GM18861 (cell line): ENCODE measurements at regions not wholly inside any gene's neighbourhood (a gene's known extent, or its start where the extent isn't known, plus 50 kb on each side); places are given as distances from the start of the nearest gene placed in this dataset.

ENCODE experiments used
- ATAC-seq: cut with Tn5 transposase; IDR thresholded peaks from one replicate; pipeline ENCODE4 v1.9.1; 2021; ENCODE audit not compliant: unreplicated experiment

- ATAC-seq: no peak
Measured at GRCh38 chr10:123568751-123569150, 97.4 kb upstream of the GPR26 start.

GRCh38 chr10:123569436-123570035, 96.6 kb upstream of the GPR26 start:
- no peak for ATAC-seq

GRCh38 chr10:123570051-123570897, 95.9 kb upstream of the GPR26 start:
- no peak for ATAC-seq

- ATAC-seq: no peak
Measured at GRCh38 chr10:123570898-123571515, 95.1 kb upstream of the GPR26 start.

GRCh38 chr10:123571978-123572377, 94.2 kb upstream of the GPR26 start:
- ATAC-seq: no peak

- no peak for ATAC-seq
Measured at GRCh38 chr10:123573236-123574108, 92.7 kb upstream of the GPR26 start.

- no peak for ATAC-seq
Measured at GRCh38 chr10:123574109-123574698, 92.0 kb upstream of the GPR26 start.

GRCh38 chr10:123575105-123575504, 91.0 kb upstream of the GPR26 start:
- ATAC-seq: no peak

GRCh38 chr10:123576706-123577105, 89.4 kb upstream of the GPR26 start:
- no peak for ATAC-seq

GRCh38 chr10:123577921-123578461, 88.2 kb upstream of the GPR26 start:
- no peak for ATAC-seq

GRCh38 chr10:123578721-123579120, 87.4 kb upstream of the GPR26 start:
- ATAC-seq: no peak

- no peak for ATAC-seq
Measured at GRCh38 chr10:123579675-123580074, 86.5 kb upstream of the GPR26 start.

GRCh38 chr10:123580426-123580825, 85.7 kb upstream of the GPR26 start:
- no peak for ATAC-seq

- ATAC-seq: no peak
Measured at GRCh38 chr10:123581656-123582055, 84.5 kb upstream of the GPR26 start.

GRCh38 chr10:123582084-123582989, 83.8 kb upstream of the GPR26 start:
- ATAC-seq: no peak

- no peak for ATAC-seq
Measured at GRCh38 chr10:123583639-123584418, 82.3 kb upstream of the GPR26 start.

- ATAC-seq: no peak
Measured at GRCh38 chr10:123584419-123584775, 81.8 kb upstream of the GPR26 start.

- ATAC-seq: no peak
Measured at GRCh38 chr10:123585477-123586445, 80.4 kb upstream of the GPR26 start.
